H9 (cell line): ENCODE measurements at regions not wholly inside any gene's neighbourhood (a gene's known extent, or its start where the extent isn't known, plus 50 kb on each side); places are given as distances from the start of the nearest gene placed in this dataset.

Experiments used
- DNase-seq: peaks from one replicate; pipeline ENCODE4 v3.0.0-alpha.2; 2017
- H2AFZ ChIP-seq: one replicate; pipeline ENCODE4 v1.6.1; 2013; ENCODE audit warnings: mild to moderate bottlenecking, low read length, control low read depth, moderate library complexity
- H2AK5ac ChIP-seq: 2 replicates; pipeline ENCODE4 v1.6.1; 2013; ENCODE audit warnings: low read length, control low read depth, mixed read lengths; ENCODE audit not compliant: insufficient read length
- H2BK120ac ChIP-seq: one replicate; pipeline ENCODE4 v1.6.1; 2013; ENCODE audit warnings: low read depth, mild to moderate bottlenecking, low read length, control low read depth, inconsistent platforms; ENCODE audit not compliant: poor library complexity, severe bottlenecking
- H2BK12ac ChIP-seq: 2 replicates; pipeline ENCODE4 v1.6.1; 2013; ENCODE audit warnings: low read length, control low read depth, mixed read lengths, low read depth; ENCODE audit not compliant: insufficient read length
- H2BK15ac ChIP-seq: 2 replicates; pipeline ENCODE4 v1.6.1; 2013; ENCODE audit warnings: low read depth, low read length, control low read depth
- H2BK20ac ChIP-seq: one replicate; pipeline ENCODE4 v1.6.1; 2013; ENCODE audit warnings: low read depth, mild to moderate bottlenecking, low read length, control low read depth, inconsistent platforms; ENCODE audit not compliant: poor library complexity, severe bottlenecking
- H2BK5ac ChIP-seq: 2 replicates; pipeline ENCODE4 v1.6.1; 2013; ENCODE audit warnings: low read length, control low read depth, mixed read lengths; ENCODE audit not compliant: insufficient read length
- H3K14ac ChIP-seq: 2 replicates; pipeline ENCODE4 v1.6.1; 2013; ENCODE audit warnings: low read length, control low read depth; ENCODE audit not compliant: insufficient read depth
- H3K18ac ChIP-seq: 2 replicates; pipeline ENCODE4 v1.6.1; 2013; ENCODE audit warnings: low read depth, mild to moderate bottlenecking, mixed read lengths, low read length, control low read depth; ENCODE audit not compliant: insufficient read length
- H3K23ac ChIP-seq: 2 replicates; pipeline ENCODE4 v1.6.1; 2013; ENCODE audit warnings: low read length, control low read depth, mixed read lengths, low read depth; ENCODE audit not compliant: insufficient read length
- H3K23me2 ChIP-seq: 2 replicates; pipeline ENCODE4 v1.6.1; 2013; ENCODE audit warnings: low read depth, mild to moderate bottlenecking, mixed read lengths, low read length, control low read depth; ENCODE audit not compliant: insufficient read length, poor library complexity, severe bottlenecking
- H3K27ac ChIP-seq: 2 replicates; pipeline ENCODE4 v1.5.1; 2013; ENCODE audit warnings: low read length, control low read depth, mixed read lengths, low read depth; ENCODE audit not compliant: insufficient read length
- H3K27me3 ChIP-seq: 2 replicates; pipeline ENCODE4 v1.6.1; 2013; ENCODE audit warnings: low read length, control low read depth, inconsistent platforms; ENCODE audit not compliant: insufficient read depth
- H3K4ac ChIP-seq: 2 replicates; pipeline ENCODE4 v1.6.1; 2013; ENCODE audit warnings: low read depth, mild to moderate bottlenecking, control low read depth, inconsistent platforms, low read length, moderate library complexity
- H3K4me1 ChIP-seq: 2 replicates; pipeline ENCODE4 v1.6.1; 2013; ENCODE audit warnings: low read length, control low read depth, inconsistent platforms; ENCODE audit not compliant: insufficient read depth
- H3K4me2 ChIP-seq: 2 replicates; pipeline ENCODE4 v1.6.1; 2013; ENCODE audit warnings: low read length, control low read depth, mixed read lengths; ENCODE audit not compliant: insufficient read length, insufficient read depth
- H3K56ac ChIP-seq: 2 replicates; pipeline ENCODE4 v1.6.1; 2013; ENCODE audit warnings: low read depth, mild to moderate bottlenecking, mixed read lengths, low read length, control low read depth; ENCODE audit not compliant: insufficient read length
- H3K79me1 ChIP-seq: 2 replicates; pipeline ENCODE4 v1.6.1; 2013; ENCODE audit warnings: low read depth, mild to moderate bottlenecking, moderate library complexity, low read length, control low read depth, inconsistent platforms; ENCODE audit not compliant: insufficient read depth, poor library complexity, severe bottlenecking
- H3K79me2 ChIP-seq: 2 replicates; pipeline ENCODE4 v1.6.1; 2013; ENCODE audit warnings: low read length, control low read depth, inconsistent platforms; ENCODE audit not compliant: insufficient read depth
- H3K9ac ChIP-seq: 2 replicates; pipeline ENCODE4 v1.6.1; 2013; ENCODE audit warnings: low read length, control low read depth, mixed read lengths; ENCODE audit not compliant: insufficient read length; ENCODE audit errors: extremely low read depth
- H3K9me3 ChIP-seq: one replicate; pipeline ENCODE4 v1.6.1; 2013; ENCODE audit warnings: low read depth, low read length, inconsistent platforms; ENCODE audit not compliant: control insufficient read depth
- H3T11ph ChIP-seq: one replicate; pipeline ENCODE4 v1.6.1; 2013; ENCODE audit warnings: mild to moderate bottlenecking, low read length, control low read depth, inconsistent platforms
- H4K20me1 ChIP-seq: one replicate; pipeline ENCODE4 v1.6.1; 2013; ENCODE audit not compliant: control insufficient read depth, insufficient read length, insufficient read depth
- H4K5ac ChIP-seq: 2 replicates; pipeline ENCODE4 v1.6.1; 2013; ENCODE audit warnings: low read depth, mild to moderate bottlenecking, mixed read lengths, low read length, control low read depth; ENCODE audit not compliant: insufficient read length
- H4K8ac ChIP-seq: replicated peaks from 2 replicates; pipeline ENCODE4 v1.6.1; 2013; ENCODE audit warnings: low read length, control low read depth, mixed read lengths, low read depth; ENCODE audit not compliant: insufficient read length
- H4K91ac ChIP-seq: 2 replicates; pipeline ENCODE4 v1.6.1; 2013; ENCODE audit warnings: low read depth, mild to moderate bottlenecking, moderate library complexity, mixed read lengths, low read length, control low read depth; ENCODE audit not compliant: insufficient read length
- H3K27ac Mint-ChIP-seq, 3 experiments: 2 replicates in 2 of 3; 3 replicates in 1 of 3; pipeline ENCODE4 v1.8.0; 2020 to 2021; ENCODE audit warnings: mixed read lengths in 3 of 3, mild to moderate bottlenecking in 1 of 3, moderate library complexity in 1 of 3
- H3K27me3 Mint-ChIP-seq: 2 replicates; pipeline ENCODE4 v1.8.0; 2021; ENCODE audit warnings: low read depth, mild to moderate bottlenecking, moderate library complexity, mixed read lengths
- H3K36me3 Mint-ChIP-seq, 3 experiments: 2 replicates in 2 of 3; 3 replicates in 1 of 3; pipeline ENCODE4 v1.8.0; 2020 to 2021; ENCODE audit warnings: low read depth in 3 of 3, mixed read lengths in 3 of 3; ENCODE audit not compliant: insufficient read depth in 1 of 3
- H3K4me1 Mint-ChIP-seq, 2 experiments: 2 replicates each; pipeline ENCODE4 v1.8.0; 2020; ENCODE audit warnings: mixed read lengths in 2 of 2
- H3K4me3 Mint-ChIP-seq, 2 experiments: 2 replicates in 1 of 2; 3 replicates in 1 of 2; pipeline ENCODE4 v1.8.0; 2020 to 2021; ENCODE audit warnings: mild to moderate bottlenecking in 2 of 2, mixed read lengths in 2 of 2, moderate library complexity in 1 of 2
- H3K9me3 Mint-ChIP-seq, 2 experiments: 2 replicates in 1 of 2; 3 replicates in 1 of 2; pipeline ENCODE4 v1.8.0; 2020; ENCODE audit warnings: mild to moderate bottlenecking in 2 of 2, mixed read lengths in 2 of 2, moderate library complexity in 1 of 2
- TF ChIP-seq, protein P1 (sequence below): fragments of 200-600 bp; sonication (generic); conservative IDR thresholded peaks from 3 replicates; pipeline ENCODE4 v1.8.0; 2021; ENCODE audit warnings: antibody characterized with exemption, mild to moderate bottlenecking

DNA sequence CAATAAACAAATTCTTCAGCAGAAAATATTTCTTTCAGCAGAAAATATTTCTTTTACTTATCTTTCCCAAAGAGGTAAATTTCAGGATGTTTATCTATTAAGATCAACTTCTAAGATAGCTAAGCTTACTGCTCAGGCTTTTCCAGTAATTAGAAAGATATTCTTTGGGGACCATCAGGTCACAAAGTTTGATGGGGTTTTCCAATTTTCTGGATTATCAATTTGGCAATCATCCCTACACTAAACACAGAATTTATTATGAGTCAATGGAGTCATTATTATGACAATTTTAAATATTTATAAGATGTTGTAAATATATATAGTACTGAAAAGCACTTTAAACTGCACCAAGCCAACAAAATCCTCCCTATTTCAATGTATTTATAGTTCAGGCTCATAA lies 137.6 kb downstream of the AKAP11 start:
- no peak overlapping the region for H3K4me3 Mint-ChIP-seq
- H2BK5ac ChIP-seq: no peak overlapping the region
- H3K9ac ChIP-seq: no peak overlapping the region
- H3K79me2 ChIP-seq: no peaks in the 10 kb centered on the region; the same call in 1 of the 2 replicates
- H3K79me1 ChIP-seq: no peaks in the 10 kb centered on the region
- no peak overlapping the region for H2BK20ac ChIP-seq
- no peak overlapping the region for H2BK12ac ChIP-seq
- H3K9me3 ChIP-seq: no peaks in the 10 kb centered on the region
- H3K27ac ChIP-seq: no peak overlapping the region
- H3K27ac Mint-ChIP-seq: no peak overlapping the region
- no peaks in the 10 kb centered on the region for H3K23me2 ChIP-seq
- no peak overlapping the region for H3K56ac ChIP-seq
- H3K4ac ChIP-seq: no peak overlapping the region
- no peak for DNase-seq
- no peak overlapping the region for H3K4me2 ChIP-seq
- TF ChIP-seq, protein P1, sequence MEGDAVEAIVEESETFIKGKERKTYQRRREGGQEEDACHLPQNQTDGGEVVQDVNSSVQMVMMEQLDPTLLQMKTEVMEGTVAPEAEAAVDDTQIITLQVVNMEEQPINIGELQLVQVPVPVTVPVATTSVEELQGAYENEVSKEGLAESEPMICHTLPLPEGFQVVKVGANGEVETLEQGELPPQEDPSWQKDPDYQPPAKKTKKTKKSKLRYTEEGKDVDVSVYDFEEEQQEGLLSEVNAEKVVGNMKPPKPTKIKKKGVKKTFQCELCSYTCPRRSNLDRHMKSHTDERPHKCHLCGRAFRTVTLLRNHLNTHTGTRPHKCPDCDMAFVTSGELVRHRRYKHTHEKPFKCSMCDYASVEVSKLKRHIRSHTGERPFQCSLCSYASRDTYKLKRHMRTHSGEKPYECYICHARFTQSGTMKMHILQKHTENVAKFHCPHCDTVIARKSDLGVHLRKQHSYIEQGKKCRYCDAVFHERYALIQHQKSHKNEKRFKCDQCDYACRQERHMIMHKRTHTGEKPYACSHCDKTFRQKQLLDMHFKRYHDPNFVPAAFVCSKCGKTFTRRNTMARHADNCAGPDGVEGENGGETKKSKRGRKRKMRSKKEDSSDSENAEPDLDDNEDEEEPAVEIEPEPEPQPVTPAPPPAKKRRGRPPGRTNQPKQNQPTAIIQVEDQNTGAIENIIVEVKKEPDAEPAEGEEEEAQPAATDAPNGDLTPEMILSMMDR: no peak
- H4K5ac ChIP-seq: no peak overlapping the region
- H3K4me1 ChIP-seq: no peaks in the 10 kb centered on the region
- no peak overlapping the region for H3T11ph ChIP-seq
- no peak overlapping the region for H2BK15ac ChIP-seq
- H4K20me1 ChIP-seq: no peaks in the 10 kb centered on the region
- H2BK120ac ChIP-seq: no peak overlapping the region
- H3K18ac ChIP-seq: no peak overlapping the region
- H3K23ac ChIP-seq: no peak overlapping the region
- H3K4me1 Mint-ChIP-seq: peaks cover 5 to 6% of the 10 kb centered on the region in 2 experiments
- H4K91ac ChIP-seq: no peak overlapping the region
- no peak overlapping the region for H3K14ac ChIP-seq
- no peaks in the 10 kb centered on the region for H3K36me3 Mint-ChIP-seq
- H3K27me3 Mint-ChIP-seq: no peaks in the 10 kb centered on the region; the same call in 1 of the 2 replicates
- H2AFZ ChIP-seq: no peak overlapping the region
- no peaks in the 10 kb centered on the region for H3K27me3 ChIP-seq
- H3K9me3 Mint-ChIP-seq: no peaks in the 10 kb centered on the region
- H2AK5ac ChIP-seq: no peak overlapping the region
- no peak overlapping the region for H4K8ac ChIP-seq
